ENCODE measurements at regions not wholly inside any gene's neighbourhood (a gene's known extent, or its start where the extent isn't known, plus 50 kb on each side); places are given as distances from the start of the nearest gene placed in this dataset.
A peak's percentile ranks its signal among the peaks of the same experiment; 100 is the strongest.

DNA sequence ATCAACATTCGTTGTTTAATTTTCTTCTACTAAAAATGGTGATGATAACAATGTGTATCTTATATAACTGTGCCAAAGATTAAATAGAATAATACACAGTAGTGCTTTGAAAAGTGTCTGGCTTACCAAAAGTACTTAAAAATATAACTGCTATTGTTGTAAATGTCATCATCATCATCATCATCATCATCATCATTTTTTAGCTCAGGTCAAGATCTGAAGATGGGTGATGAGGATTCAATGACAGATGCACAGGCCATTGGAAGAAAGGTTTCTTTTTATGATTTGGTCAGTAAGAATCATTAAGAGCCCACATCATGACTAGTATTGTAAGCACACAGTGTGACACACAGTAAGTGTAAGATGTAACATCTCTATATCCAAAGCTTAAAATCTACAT lies 795.2 kb downstream of the SLC4A3 start:
- TF ChIP-seq, protein P1, sequence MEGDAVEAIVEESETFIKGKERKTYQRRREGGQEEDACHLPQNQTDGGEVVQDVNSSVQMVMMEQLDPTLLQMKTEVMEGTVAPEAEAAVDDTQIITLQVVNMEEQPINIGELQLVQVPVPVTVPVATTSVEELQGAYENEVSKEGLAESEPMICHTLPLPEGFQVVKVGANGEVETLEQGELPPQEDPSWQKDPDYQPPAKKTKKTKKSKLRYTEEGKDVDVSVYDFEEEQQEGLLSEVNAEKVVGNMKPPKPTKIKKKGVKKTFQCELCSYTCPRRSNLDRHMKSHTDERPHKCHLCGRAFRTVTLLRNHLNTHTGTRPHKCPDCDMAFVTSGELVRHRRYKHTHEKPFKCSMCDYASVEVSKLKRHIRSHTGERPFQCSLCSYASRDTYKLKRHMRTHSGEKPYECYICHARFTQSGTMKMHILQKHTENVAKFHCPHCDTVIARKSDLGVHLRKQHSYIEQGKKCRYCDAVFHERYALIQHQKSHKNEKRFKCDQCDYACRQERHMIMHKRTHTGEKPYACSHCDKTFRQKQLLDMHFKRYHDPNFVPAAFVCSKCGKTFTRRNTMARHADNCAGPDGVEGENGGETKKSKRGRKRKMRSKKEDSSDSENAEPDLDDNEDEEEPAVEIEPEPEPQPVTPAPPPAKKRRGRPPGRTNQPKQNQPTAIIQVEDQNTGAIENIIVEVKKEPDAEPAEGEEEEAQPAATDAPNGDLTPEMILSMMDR (conservative IDR thresholded peaks at IDR 0.05; ENCODE audit: low read depth, low read length), result no peak
- DNase-seq (ENCODE audit: low read depth), result no peak
- H3K4me3 ChIP-seq (ENCODE audit: low read length), result no peak overlapping the region

DNA sequence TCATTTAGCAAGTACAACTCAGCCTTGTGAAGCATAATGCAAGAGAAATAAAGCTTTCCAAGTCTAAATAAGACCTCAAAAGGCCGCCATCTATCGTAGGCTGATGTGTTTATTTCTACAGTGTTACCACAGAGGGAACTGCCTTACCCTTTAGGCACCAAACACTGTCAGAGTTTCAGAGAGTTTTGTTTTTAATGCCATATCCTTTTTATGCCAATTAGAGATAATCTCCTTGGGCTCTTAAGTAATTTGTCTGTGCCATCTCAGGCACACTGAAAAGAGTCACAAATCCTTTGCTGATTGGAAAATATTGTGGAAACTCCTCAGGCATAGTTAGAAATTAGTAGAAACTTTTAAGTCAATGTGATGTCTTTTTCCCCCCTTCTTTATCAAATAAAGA lies 797.1 kb downstream of the SLC4A3 start:
- TF ChIP-seq, protein P1 (conservative IDR thresholded peaks at IDR 0.05; ENCODE audit: low read depth, low read length), result no peak
- no peak for DNase-seq (ENCODE audit: low read depth)
- H3K4me3 ChIP-seq (ENCODE audit: low read length), result no peak overlapping the region

DNA sequence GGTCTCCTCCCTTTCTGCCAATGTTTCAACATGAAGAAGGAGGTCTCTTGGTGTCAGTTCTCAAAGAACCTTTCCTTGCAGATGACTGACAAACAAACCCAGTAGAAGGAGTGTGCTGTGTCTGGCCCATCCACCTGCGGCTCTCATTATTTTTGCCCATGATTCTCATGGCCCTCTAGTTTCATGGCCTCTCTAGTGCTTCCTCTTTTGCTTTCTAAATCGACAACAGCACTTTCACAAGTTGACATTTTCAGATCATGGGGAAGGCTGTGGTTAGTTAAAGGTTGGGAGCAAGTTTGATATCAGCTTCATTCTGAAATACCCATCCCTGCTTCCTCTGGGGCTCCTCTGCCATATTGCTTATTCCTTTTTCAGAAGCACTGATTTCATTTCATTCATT lies 805.2 kb downstream of the SLC4A3 start:
- DNase-seq (ENCODE audit: low read depth), result no peak
- no peak overlapping the region for H3K4me3 ChIP-seq (ENCODE audit: low read length)
- TF ChIP-seq, protein P1 (conservative IDR thresholded peaks at IDR 0.05; ENCODE audit: low read depth, low read length), result no peak

DNA sequence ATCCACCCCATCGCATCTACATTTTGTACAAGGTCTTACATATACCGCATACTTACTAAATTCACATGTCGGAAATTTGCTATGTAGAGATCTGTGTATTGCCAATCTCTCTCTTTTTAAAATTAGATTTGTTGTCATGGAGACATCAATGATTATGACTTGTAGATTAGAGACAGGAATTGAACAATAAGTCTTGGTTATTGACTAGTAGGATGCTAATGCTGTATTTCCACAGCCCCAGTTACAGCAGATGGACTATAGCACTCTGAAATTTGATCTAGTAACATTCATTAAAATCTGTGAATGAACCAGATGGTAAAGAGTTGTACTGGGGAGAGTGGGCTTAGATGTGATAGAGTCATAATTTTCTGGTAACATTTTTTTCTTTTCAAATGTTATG lies 805.7 kb downstream of the SLC4A3 start:
- H3K4me3 ChIP-seq (ENCODE audit: low read length), result no peak overlapping the region
- TF ChIP-seq, protein P1 (conservative IDR thresholded peaks at IDR 0.05; ENCODE audit: low read depth, low read length), result no peak
- DNase-seq (ENCODE audit: low read depth), result no peak

DNA sequence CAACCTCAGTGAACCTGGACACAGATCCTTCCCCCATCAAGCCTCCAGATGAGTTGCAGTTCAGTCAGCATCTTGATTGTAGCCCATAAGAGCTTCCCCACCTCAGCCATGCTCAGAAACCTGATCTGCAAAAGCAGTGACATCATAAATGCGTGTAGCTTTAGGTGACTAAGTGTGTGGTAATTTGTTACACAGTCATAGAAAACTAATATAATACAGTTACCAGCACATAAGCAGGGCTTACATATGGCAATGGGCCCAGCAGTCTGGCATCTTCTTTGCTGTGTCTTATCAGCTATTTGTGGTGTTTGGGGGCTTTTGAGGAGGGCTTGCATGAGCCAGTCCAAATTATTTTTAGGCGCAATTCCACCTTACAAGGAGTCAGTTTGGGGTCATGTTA lies 807.0 kb downstream of the SLC4A3 start:
- TF ChIP-seq, protein P1 (conservative IDR thresholded peaks at IDR 0.05; ENCODE audit: low read depth, low read length), result no peak
- DNase-seq (ENCODE audit: low read depth), result peak; percentile 6

DNA sequence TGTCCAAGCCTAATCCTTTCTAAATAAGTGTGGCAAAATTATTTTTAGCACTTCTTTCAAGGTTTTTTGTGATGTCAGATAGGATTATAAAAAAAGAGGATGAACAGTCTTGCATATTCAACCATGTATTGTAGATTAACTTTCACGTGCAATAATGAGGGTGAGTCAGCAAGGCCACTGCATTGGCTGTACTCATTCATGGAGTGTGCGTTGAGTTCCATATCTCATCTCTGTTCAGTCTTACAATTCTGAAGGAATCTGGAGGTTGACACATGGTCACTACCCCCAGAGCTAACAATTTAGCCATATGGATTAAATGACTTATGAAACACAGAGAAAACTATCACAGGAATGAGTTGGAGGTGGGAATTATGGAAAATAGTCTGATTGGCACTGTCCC lies 810.5 kb downstream of the SLC4A3 start:
- peak; percentile 65 for DNase-seq (ENCODE audit: low read depth)
- TF ChIP-seq, protein P1 (conservative IDR thresholded peaks at IDR 0.05; ENCODE audit: low read depth, low read length), result no peak
- H3K4me3 ChIP-seq (ENCODE audit: low read length), result no peak overlapping the region

More for the DNA sequence above, 807.0 kb downstream of the SLC4A3 start:
- no peak overlapping the region for H3K4me3 ChIP-seq (ENCODE audit: low read length)

DNA sequence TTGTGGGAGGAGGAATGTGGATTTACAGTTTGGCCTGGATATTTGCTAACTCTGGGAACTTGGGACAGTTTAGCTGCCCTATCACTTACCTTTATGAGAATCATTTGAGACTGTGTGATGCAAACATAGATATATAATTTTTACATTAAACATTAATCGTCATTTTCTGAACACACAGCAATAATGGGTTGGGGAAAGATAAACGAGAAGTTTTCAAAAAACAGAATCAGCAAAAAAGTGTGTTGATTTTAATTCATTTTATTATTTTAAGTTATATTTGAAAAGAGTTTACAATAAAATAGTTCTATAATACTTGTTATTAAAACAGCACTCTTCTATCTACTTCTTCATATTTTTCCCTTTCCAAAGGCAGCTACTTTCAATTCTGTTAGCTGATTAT lies 813.3 kb downstream of the SLC4A3 start:
- TF ChIP-seq, protein P1 (conservative IDR thresholded peaks at IDR 0.05; ENCODE audit: low read depth, low read length), result no peak
- H3K4me3 ChIP-seq (ENCODE audit: low read length), result no peak overlapping the region
- DNase-seq (ENCODE audit: low read depth), result no peak
